ENCODE measurements at regions not wholly inside any gene's neighbourhood (a gene's known extent, or its start where the extent isn't known, plus 50 kb on each side); places are given as distances from the start of the nearest gene placed in this dataset.

DNA sequence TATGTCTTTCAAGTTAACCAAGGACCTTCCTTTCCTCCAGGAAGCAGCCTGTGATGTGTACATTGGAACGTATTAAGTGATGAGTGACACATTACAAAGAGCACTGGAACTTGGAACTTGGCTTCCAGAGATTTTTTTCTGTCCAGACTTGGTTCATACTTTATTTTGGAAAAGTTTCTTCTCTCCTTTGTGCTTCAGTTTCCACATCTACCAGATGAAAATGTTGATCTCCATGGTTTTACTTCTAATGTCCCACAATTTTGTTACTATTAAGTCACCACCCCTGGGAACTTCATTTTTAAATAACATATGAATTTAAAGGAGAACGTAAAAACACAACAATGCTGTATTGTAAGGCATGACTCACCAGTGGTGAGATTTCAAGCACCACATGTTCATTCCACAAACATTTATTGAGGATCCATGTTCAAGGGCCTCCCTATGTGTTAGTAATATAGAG, 290.7 kb upstream of the LMCD1 start:
- DNase-seq = peak in 1 of 3 donors; percentile 13
- Histone ChIP-seq H3K36me3 (ENCODE audit: control insufficient read depth in 4 of 4, insufficient read depth in 4 of 4, low read length in 4 of 4) (no peaks in the 10 kb centered on the region), H3K9me3 (ENCODE audit: control insufficient read depth in 4 of 4, insufficient read depth in 3 of 4, low read length in 3 of 4) (no peaks in the 10 kb centered on the region), H3K27ac (ENCODE audit: low read depth in 1 of 2, low read length in 1 of 2) (no peak overlapping the region), H3K4me3 (no peak overlapping the region), H3K27me3 (ENCODE audit: control insufficient read depth in 3 of 3, insufficient read depth in 3 of 3, low read length in 2 of 3) (no peaks in the 10 kb centered on the region), H3K9ac (ENCODE audit: insufficient read depth in 1 of 2, low read length in 2 of 2) (no peak overlapping the region), H3K4me1 (ENCODE audit: control insufficient read depth in 5 of 5, insufficient read depth in 5 of 5, low read length in 5 of 5) (peaks cover 0 to 16% (median 5%) of the 10 kb centered on the region in 5 donors)
- WGBS, 2 donors = 67 to 78% methylated on average over 2 of the region's 2 CpGs
- ATAC-seq (ENCODE audit: insufficient read depth, low FRiP score) = no peak
- TF ChIP-seq, protein P1, sequence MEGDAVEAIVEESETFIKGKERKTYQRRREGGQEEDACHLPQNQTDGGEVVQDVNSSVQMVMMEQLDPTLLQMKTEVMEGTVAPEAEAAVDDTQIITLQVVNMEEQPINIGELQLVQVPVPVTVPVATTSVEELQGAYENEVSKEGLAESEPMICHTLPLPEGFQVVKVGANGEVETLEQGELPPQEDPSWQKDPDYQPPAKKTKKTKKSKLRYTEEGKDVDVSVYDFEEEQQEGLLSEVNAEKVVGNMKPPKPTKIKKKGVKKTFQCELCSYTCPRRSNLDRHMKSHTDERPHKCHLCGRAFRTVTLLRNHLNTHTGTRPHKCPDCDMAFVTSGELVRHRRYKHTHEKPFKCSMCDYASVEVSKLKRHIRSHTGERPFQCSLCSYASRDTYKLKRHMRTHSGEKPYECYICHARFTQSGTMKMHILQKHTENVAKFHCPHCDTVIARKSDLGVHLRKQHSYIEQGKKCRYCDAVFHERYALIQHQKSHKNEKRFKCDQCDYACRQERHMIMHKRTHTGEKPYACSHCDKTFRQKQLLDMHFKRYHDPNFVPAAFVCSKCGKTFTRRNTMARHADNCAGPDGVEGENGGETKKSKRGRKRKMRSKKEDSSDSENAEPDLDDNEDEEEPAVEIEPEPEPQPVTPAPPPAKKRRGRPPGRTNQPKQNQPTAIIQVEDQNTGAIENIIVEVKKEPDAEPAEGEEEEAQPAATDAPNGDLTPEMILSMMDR (IDR thresholded peaks at IDR 0.05; ENCODE audit: control extremely low read depth, extremely low read depth) = no peak

DNA sequence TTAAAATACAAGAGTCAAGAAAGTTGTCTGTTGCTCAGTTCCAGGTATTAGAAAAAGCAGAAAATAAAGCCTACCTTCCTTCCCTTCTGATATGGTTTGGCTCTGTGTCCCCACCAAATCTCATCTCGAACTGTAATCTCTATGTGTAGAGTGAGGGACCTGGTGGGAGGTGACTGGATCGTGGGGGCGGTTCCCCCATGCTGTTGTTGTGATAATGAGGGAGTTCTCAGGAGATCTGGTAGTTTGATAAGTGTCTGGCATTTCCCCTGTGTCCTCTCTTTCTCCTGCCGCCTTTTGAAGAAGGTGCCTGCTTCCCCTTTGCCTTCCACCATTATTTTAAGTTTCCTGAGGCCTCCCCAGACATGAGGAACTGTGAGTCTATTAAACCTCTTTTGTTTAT, 288.8 kb upstream of the LMCD1 start:
- Histone ChIP-seq H3K9ac (ENCODE audit: insufficient read depth in 1 of 2, low read length in 2 of 2) (no peak overlapping the region), H3K36me3 (ENCODE audit: control insufficient read depth in 4 of 4, insufficient read depth in 4 of 4, low read length in 4 of 4) (no peaks in the 10 kb centered on the region), H3K4me3 (no peak overlapping the region), H3K27me3 (ENCODE audit: control insufficient read depth in 3 of 3, insufficient read depth in 3 of 3, low read length in 2 of 3) (no peaks in the 10 kb centered on the region), H3K9me3 (ENCODE audit: control insufficient read depth in 4 of 4, insufficient read depth in 3 of 4, low read length in 3 of 4) (no peaks in the 10 kb centered on the region), H3K27ac (ENCODE audit: low read depth in 1 of 2, low read length in 1 of 2) (no peak overlapping the region), H3K4me1 (ENCODE audit: control insufficient read depth in 5 of 5, insufficient read depth in 5 of 5, low read length in 5 of 5) (no peaks in the 10 kb centered on the region)
- 65 to 70% methylated on average over 4 of the region's 4 CpGs for WGBS, 2 donors
- TF ChIP-seq, protein P1 (IDR thresholded peaks at IDR 0.05; ENCODE audit: control extremely low read depth, extremely low read depth) = no peak
- ATAC-seq (ENCODE audit: insufficient read depth, low FRiP score) = no peak
- no peak for DNase-seq

DNA sequence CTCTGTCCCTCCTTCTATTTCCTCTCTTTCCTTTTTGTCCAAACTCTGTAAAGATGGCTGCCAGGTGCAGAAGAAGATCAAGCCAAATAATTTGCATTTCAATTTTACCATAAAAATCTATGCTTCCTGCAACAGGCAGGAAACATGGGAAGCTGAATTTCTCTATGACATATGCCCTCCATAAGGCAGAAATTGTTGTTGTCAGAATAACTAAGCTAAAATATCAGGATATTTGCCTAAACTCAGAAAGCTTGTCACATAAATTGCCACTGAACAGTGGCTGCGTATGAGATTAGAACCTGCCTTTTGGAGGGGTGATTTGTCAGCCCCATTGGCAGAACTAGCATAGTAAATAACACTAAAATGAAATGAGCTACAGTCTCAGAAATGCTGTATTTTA, 288.3 kb upstream of the LMCD1 start:
- no peaks in the 10 kb centered on the region for H3K27me3 ChIP-seq (ENCODE audit: control insufficient read depth in 3 of 3, insufficient read depth in 3 of 3, low read length in 2 of 3)
- H3K4me3 ChIP-seq = no peak overlapping the region
- no peaks in the 10 kb centered on the region for H3K9me3 ChIP-seq (ENCODE audit: control insufficient read depth in 4 of 4, insufficient read depth in 3 of 4, low read length in 3 of 4)
- ATAC-seq (ENCODE audit: insufficient read depth, low FRiP score) (no peak), DNase-seq (no peak)
- TF ChIP-seq, protein P1 (IDR thresholded peaks at IDR 0.05; ENCODE audit: control extremely low read depth, extremely low read depth) = no peak
- no peaks in the 10 kb centered on the region for H3K4me1 ChIP-seq (ENCODE audit: control insufficient read depth in 5 of 5, insufficient read depth in 5 of 5, low read length in 5 of 5)
- no peak overlapping the region for H3K9ac ChIP-seq (ENCODE audit: insufficient read depth in 1 of 2, low read length in 2 of 2)
- 97% methylated on average over 1 of the region's 1 CpG for WGBS, 2 donors
- H3K36me3 ChIP-seq (ENCODE audit: control insufficient read depth in 4 of 4, insufficient read depth in 4 of 4, low read length in 4 of 4) = no peaks in the 10 kb centered on the region
- no peak overlapping the region for H3K27ac ChIP-seq (ENCODE audit: low read depth in 1 of 2, low read length in 1 of 2)

DNA sequence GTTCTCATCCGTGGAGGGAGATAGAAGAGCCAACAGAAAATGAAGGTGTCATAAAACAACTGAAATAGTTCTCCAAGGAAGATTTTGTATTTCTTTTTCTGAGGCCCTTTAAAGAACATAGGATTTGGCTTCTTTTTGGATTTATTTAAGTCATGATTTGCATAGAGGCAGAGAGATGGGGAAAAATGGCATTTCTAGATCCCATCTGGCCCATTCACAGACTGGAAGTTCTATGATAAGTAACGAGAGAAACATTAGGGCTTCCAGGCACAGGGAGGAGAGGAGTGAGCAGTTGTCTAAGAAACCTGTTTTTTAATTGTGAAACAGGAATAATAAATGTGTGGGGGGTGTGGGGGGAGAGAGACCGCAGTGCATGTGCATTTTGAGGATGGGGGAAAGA, 285.8 kb upstream of the LMCD1 start:
- DNase-seq (no peak), ATAC-seq (ENCODE audit: insufficient read depth, low FRiP score) (no peak)
- 84 to 94% methylated on average over 3 of the region's 3 CpGs for WGBS, 2 donors
- TF ChIP-seq, protein P1 (IDR thresholded peaks at IDR 0.05; ENCODE audit: control extremely low read depth, extremely low read depth) = no peak
- Histone ChIP-seq H3K27me3 (ENCODE audit: control insufficient read depth in 3 of 3, insufficient read depth in 3 of 3, low read length in 2 of 3) (no peaks in the 10 kb centered on the region), H3K27ac (ENCODE audit: low read depth in 1 of 2, low read length in 1 of 2) (no peak overlapping the region), H3K36me3 (ENCODE audit: control insufficient read depth in 4 of 4, insufficient read depth in 4 of 4, low read length in 4 of 4) (peaks cover 0 to 2% (median 0%) of the 10 kb centered on the region in 4 donors), H3K9ac (ENCODE audit: insufficient read depth in 1 of 2, low read length in 2 of 2) (no peak overlapping the region), H3K4me3 (no peak overlapping the region), H3K9me3 (ENCODE audit: control insufficient read depth in 4 of 4, insufficient read depth in 3 of 4, low read length in 3 of 4) (no peaks in the 10 kb centered on the region), H3K4me1 (ENCODE audit: control insufficient read depth in 5 of 5, insufficient read depth in 5 of 5, low read length in 5 of 5) (no peaks in the 10 kb centered on the region)

Data from lung (tissue), 11 donors.